ENCODE measurements at regions not wholly inside any gene's neighbourhood (a gene's known extent, or its start where the extent isn't known, plus 50 kb on each side); places are given as distances from the start of the nearest gene placed in this dataset.

GRCh38 chr18:4510711-4511110 is 55.6 kb upstream of the DLGAP1 start:
- TF ChIP-seq CTCF (IDR thresholded peaks at IDR 0.05; ENCODE audit: low read depth, low read length) (no peak), POLR2A (IDR thresholded peaks at IDR 0.05; ENCODE audit: extremely low read depth, insufficient read length) (no peak), MYC (IDR thresholded peaks at IDR 0.05; ENCODE audit: low read depth, low read length) (no peak)

All from NB4 (cell line).